Naive thymus-derived CD8-positive, alpha-beta T cell (primary cell): ENCODE measurements at regions not wholly inside any gene's neighbourhood (a gene's known extent, or its start where the extent isn't known, plus 50 kb on each side); places are given as distances from the start of the nearest gene placed in this dataset.

ENCODE experiments used
- ATAC-seq, 2 donors: fragments of 150-1000 bp; cut with Tn5 transposase in 1 of 2; sonication (Bioruptor Pico), chemical (Tn5 transposase) in 1 of 2; 1 replicate in 1 of 2; 2 replicates in 1 of 2; pipeline ENCODE4 v1.10.0; 2021; ENCODE audit warnings: mild to moderate bottlenecking in 2 of 2, moderate library complexity in 2 of 2
- POLR2A ChIA-PET: fragments of 350-600 bp; sonication (Branson Sonifier 250); formaldehyde crosslinking; loops from one replicate; lab custom pipeline; 2021; ENCODE audit warnings: antibody characterized with exemption; lab: Charles Lee
- DNase-seq, 10 donors: peaks; one replicate each; pipeline versions ENCODE4 v3.0.0 to v3.0.0-alpha.2; 2020 to 2022
- H3K27ac Mint-ChIP-seq, 10 donors: one replicate each; pipeline ENCODE4 v1.8.0; 2020 to 2022; ENCODE audit warnings: mild to moderate bottlenecking in 10 of 10, mixed read lengths in 10 of 10, moderate library complexity in 4 of 10, inconsistent platforms in 1 of 10
- H3K27me3 Mint-ChIP-seq, 5 donors: one replicate each; pipeline ENCODE4 v1.8.0; 2021 to 2022; ENCODE audit warnings: mixed read lengths in 5 of 5
- H3K36me3 Mint-ChIP-seq, 3 donors: one replicate each; pipeline ENCODE4 v1.8.0; 2020 to 2022; ENCODE audit warnings: mixed read lengths in 3 of 3, mild to moderate bottlenecking in 2 of 3, inconsistent platforms in 1 of 3
- H3K4me1 Mint-ChIP-seq, 4 donors: one replicate each; pipeline ENCODE4 v1.8.0; 2021 to 2022; ENCODE audit warnings: mixed read lengths in 4 of 4
- H3K4me3 Mint-ChIP-seq, 10 donors: one replicate each; pipeline ENCODE4 v1.8.0; 2020 to 2022; ENCODE audit warnings: mild to moderate bottlenecking in 10 of 10, mixed read lengths in 10 of 10, moderate library complexity in 6 of 10, inconsistent platforms in 1 of 10
- H3K9me3 Mint-ChIP-seq, 9 donors: one replicate each; pipeline ENCODE4 v1.8.0; 2020 to 2022; ENCODE audit warnings: mixed read lengths in 9 of 9, mild to moderate bottlenecking in 3 of 9, inconsistent platforms in 1 of 9, moderate library complexity in 1 of 9

GRCh38 chr14:95034788-95035187, 122.5 kb downstream of the DICER1 start:
- ATAC-seq (no peak), DNase-seq (no peak)
- H3K27me3 Mint-ChIP-seq = peaks cover 4 to 36% (median 24%) of the 10 kb centered on the region in 5 donors
- POLR2A ChIA-PET = no interaction called here
- no peak overlapping the region for H3K4me3 Mint-ChIP-seq
- H3K36me3 Mint-ChIP-seq = no peaks in the 10 kb centered on the region
- H3K9me3 Mint-ChIP-seq = peaks cover 0 to 38% (median 8%) of the 10 kb centered on the region in 9 donors
- peak overlapping the region in 1 of 10 donors; percentile 54 for H3K27ac Mint-ChIP-seq
- no peaks in the 10 kb centered on the region for H3K4me1 Mint-ChIP-seq

GRCh38 chr14:95033682-95034632, 123.4 kb downstream of the DICER1 start:
- Mint-ChIP-seq H3K4me1 (no peaks in the 10 kb centered on the region), H3K27ac (no peak overlapping the region), H3K27me3 (peaks cover 6 to 29% (median 22%) of the 10 kb centered on the region in 5 donors), H3K9me3 (peaks cover 0 to 38% (median 9%) of the 10 kb centered on the region in 9 donors), H3K4me3 (no peak overlapping the region), H3K36me3 (no peaks in the 10 kb centered on the region)
- DNase-seq = no peak
- no peak for ATAC-seq
- POLR2A ChIA-PET = no interaction called here

- Mint-ChIP-seq H3K4me3 (no peak overlapping the region), H3K4me1 (no peaks in the 10 kb centered on the region), H3K9me3 (peaks cover 0 to 38% (median 9%) of the 10 kb centered on the region in 9 donors), H3K27ac (no peak overlapping the region), H3K27me3 (peaks cover 6 to 29% (median 19%) of the 10 kb centered on the region in 5 donors), H3K36me3 (no peaks in the 10 kb centered on the region)
- no peak for DNase-seq
- POLR2A ChIA-PET = no interaction called here
- no peak for ATAC-seq
Measured at GRCh38 chr14:95033031-95033430, 124.3 kb downstream of the DICER1 start.

GRCh38 chr14:95026851-95027463, 130.4 kb downstream of the DICER1 start:
- no peak overlapping the region for H3K4me3 Mint-ChIP-seq
- DNase-seq (no peak), ATAC-seq (no peak)
- H3K36me3 Mint-ChIP-seq = no peaks in the 10 kb centered on the region
- POLR2A ChIA-PET = no interaction called here
- H3K27me3 Mint-ChIP-seq = peaks cover 3 to 34% (median 14%) of the 10 kb centered on the region in 5 donors
- peaks cover 0 to 15% (median 5%) of the 10 kb centered on the region in 9 donors for H3K9me3 Mint-ChIP-seq
- no peaks in the 10 kb centered on the region for H3K4me1 Mint-ChIP-seq
- H3K27ac Mint-ChIP-seq = no peak overlapping the region

- Mint-ChIP-seq H3K36me3 (no peaks in the 10 kb centered on the region), H3K4me3 (no peak overlapping the region)
- POLR2A ChIA-PET = no interaction called here
Measured at GRCh38 chr14:95025941-95026340, 131.4 kb downstream of the DICER1 start.

GRCh38 chr14:95025218-95025617, 132.1 kb downstream of the DICER1 start:
- no peak overlapping the region for H3K4me3 Mint-ChIP-seq
- H3K9me3 Mint-ChIP-seq = peaks cover 0 to 14% (median 3%) of the 10 kb centered on the region in 9 donors
- no peak for DNase-seq

More at GRCh38 chr14:95025941-95026340, 131.4 kb downstream of the DICER1 start:
- no peak for DNase-seq
- Mint-ChIP-seq H3K27me3 (peaks cover 3 to 34% (median 14%) of the 10 kb centered on the region in 5 donors), H3K4me1 (peaks cover 0 to 1% (median under 1%) of the 10 kb centered on the region in 4 donors), H3K27ac (no peak overlapping the region), H3K9me3 (peaks cover 0 to 17% (median 3%) of the 10 kb centered on the region in 9 donors)
- no peak for ATAC-seq

GRCh38 chr14:95024380-95024779, 132.9 kb downstream of the DICER1 start:
- Mint-ChIP-seq H3K4me1 (peaks cover 0 to 8% (median 3%) of the 10 kb centered on the region in 4 donors), H3K27ac (no peak overlapping the region), H3K9me3 (peaks cover 0 to 11% (median 2%) of the 10 kb centered on the region in 9 donors), H3K27me3 (peaks cover 3 to 34% (median 14%) of the 10 kb centered on the region in 5 donors), H3K36me3 (no peaks in the 10 kb centered on the region), H3K4me3 (no peak overlapping the region)
- ATAC-seq (no peak), DNase-seq (no peak)
- POLR2A ChIA-PET = no interaction called here

More at GRCh38 chr14:95025218-95025617, 132.1 kb downstream of the DICER1 start:
- no peak overlapping the region for H3K27ac Mint-ChIP-seq
- no peaks in the 10 kb centered on the region for H3K36me3 Mint-ChIP-seq
- H3K4me1 Mint-ChIP-seq = peaks cover 0 to 5% (median 3%) of the 10 kb centered on the region in 4 donors
- peaks cover 3 to 34% (median 14%) of the 10 kb centered on the region in 5 donors for H3K27me3 Mint-ChIP-seq
- POLR2A ChIA-PET = no interaction called here
- no peak for ATAC-seq

GRCh38 chr14:95023886-95024285, 133.4 kb downstream of the DICER1 start:
- POLR2A ChIA-PET = no interaction called here
- peaks cover 3 to 33% (median 14%) of the 10 kb centered on the region in 5 donors for H3K27me3 Mint-ChIP-seq
- H3K27ac Mint-ChIP-seq = no peak overlapping the region
- peaks cover 0 to 8% (median 3%) of the 10 kb centered on the region in 4 donors for H3K4me1 Mint-ChIP-seq
- ATAC-seq (no peak), DNase-seq (no peak)
- H3K9me3 Mint-ChIP-seq = peaks cover 0 to 11% (median 0%) of the 10 kb centered on the region in 9 donors
- no peaks in the 10 kb centered on the region for H3K36me3 Mint-ChIP-seq
- H3K4me3 Mint-ChIP-seq = no peak overlapping the region

GRCh38 chr14:95023115-95023514, 134.2 kb downstream of the DICER1 start:
- Mint-ChIP-seq H3K27ac (no peak overlapping the region), H3K4me3 (no peak overlapping the region), H3K9me3 (peaks cover 0 to 11% (median 0%) of the 10 kb centered on the region in 9 donors), H3K4me1 (peaks cover 0 to 8% (median 3%) of the 10 kb centered on the region in 4 donors), H3K36me3 (no peaks in the 10 kb centered on the region), H3K27me3 (peaks cover 3 to 25% (median 12%) of the 10 kb centered on the region in 5 donors)
- POLR2A ChIA-PET = no interaction called here
- DNase-seq (no peak), ATAC-seq (no peak)

GRCh38 chr14:95021588-95021987, 135.7 kb downstream of the DICER1 start:
- H3K4me1 Mint-ChIP-seq = peaks cover 0 to 8% (median 3%) of the 10 kb centered on the region in 4 donors
- POLR2A ChIA-PET = no interaction called here

GRCh38 chr14:95018821-95019220, 138.5 kb downstream of the DICER1 start:
- Mint-ChIP-seq H3K4me3 (no peak overlapping the region), H3K4me1 (peaks cover 0 to 8% (median 3%) of the 10 kb centered on the region in 4 donors), H3K9me3 (peaks cover 0 to 11% (median 0%) of the 10 kb centered on the region in 9 donors), H3K36me3 (no peaks in the 10 kb centered on the region), H3K27me3 (peaks cover 0 to 3% (median 0%) of the 10 kb centered on the region in 5 donors), H3K27ac (no peak overlapping the region)
- DNase-seq (no peak), ATAC-seq (no peak)
- POLR2A ChIA-PET = no interaction called here

More at GRCh38 chr14:95021588-95021987, 135.7 kb downstream of the DICER1 start:
- Mint-ChIP-seq H3K27me3 (peaks cover 3 to 13% (median 9%) of the 10 kb centered on the region in 5 donors), H3K9me3 (peaks cover 0 to 11% (median 0%) of the 10 kb centered on the region in 9 donors), H3K4me3 (no peak overlapping the region), H3K36me3 (no peaks in the 10 kb centered on the region), H3K27ac (peak overlapping the region in 1 of 10 donors; percentile 68)
- DNase-seq (no peak), ATAC-seq (no peak)

GRCh38 chr14:95015046-95015445, 142.3 kb downstream of the DICER1 start:
- no peak for DNase-seq
- Mint-ChIP-seq H3K9me3 (no peaks in the 10 kb centered on the region), H3K27ac (no peak overlapping the region), H3K36me3 (no peaks in the 10 kb centered on the region), H3K4me1 (peaks cover 0 to 1% (median 0%) of the 10 kb centered on the region in 4 donors), H3K4me3 (no peak overlapping the region), H3K27me3 (peaks cover 4 to 19% (median 11%) of the 10 kb centered on the region in 5 donors)
- POLR2A ChIA-PET = no interaction called here
- no peak for ATAC-seq
